ENCODE measurements at regions not wholly inside any gene's neighbourhood (a gene's known extent, or its start where the extent isn't known, plus 50 kb on each side); places are given as distances from the start of the nearest gene placed in this dataset.

GRCh38 chr10:131727560-131727959, 173.2 kb upstream of the PPP2R2D start:
- TF ChIP-seq KAT8 (CRISPR knock-in tag; IDR thresholded peaks at IDR 0.05) (no peak), FOSL2 (CRISPR knock-in tag; IDR thresholded peaks at IDR 0.05) (no peak), HDAC2 (CRISPR knock-in tag; IDR thresholded peaks at IDR 0.05) (no peak), FOXK1 (CRISPR knock-in tag; IDR thresholded peaks at IDR 0.05; ENCODE audit: borderline replicate concordance, low read depth) (no peak), CC2D1A (CRISPR knock-in tag; IDR thresholded peaks at IDR 0.05) (no peak), KAT7 (CRISPR knock-in tag; IDR thresholded peaks at IDR 0.05; ENCODE audit: borderline replicate concordance) (no peak)
